Umbilical cord (tissue), 1 donor: ENCODE measurements at regions not wholly inside any gene's neighbourhood (a gene's known extent, or its start where the extent isn't known, plus 50 kb on each side); places are given as distances from the start of the nearest gene placed in this dataset.

ENCODE experiments used
- DNase-seq: peaks from one replicate; pipeline ENCODE4 v3.0.0-alpha.2; 2015; ENCODE audit warnings: low spot score

DNA sequence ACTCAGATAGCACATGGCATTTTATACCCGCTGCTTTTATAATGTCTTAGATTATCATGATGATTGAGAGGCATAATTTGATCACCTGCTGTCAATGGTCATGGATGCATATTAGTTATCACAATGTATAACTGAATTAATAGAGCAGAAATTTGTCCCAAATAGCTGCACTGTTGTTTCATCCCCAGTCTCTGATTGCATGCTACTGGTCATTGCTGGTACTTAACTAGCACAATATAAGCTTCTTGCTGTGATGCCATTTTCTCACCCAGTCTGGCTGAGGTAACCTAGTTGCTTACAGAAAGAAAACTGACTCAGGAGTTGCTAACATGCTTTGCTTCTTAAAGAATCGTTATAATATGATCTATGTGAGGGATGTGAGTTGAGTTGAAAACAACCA, 76.8 kb upstream of the PLEKHA5 start:
- DNase-seq, result no peak

DNA sequence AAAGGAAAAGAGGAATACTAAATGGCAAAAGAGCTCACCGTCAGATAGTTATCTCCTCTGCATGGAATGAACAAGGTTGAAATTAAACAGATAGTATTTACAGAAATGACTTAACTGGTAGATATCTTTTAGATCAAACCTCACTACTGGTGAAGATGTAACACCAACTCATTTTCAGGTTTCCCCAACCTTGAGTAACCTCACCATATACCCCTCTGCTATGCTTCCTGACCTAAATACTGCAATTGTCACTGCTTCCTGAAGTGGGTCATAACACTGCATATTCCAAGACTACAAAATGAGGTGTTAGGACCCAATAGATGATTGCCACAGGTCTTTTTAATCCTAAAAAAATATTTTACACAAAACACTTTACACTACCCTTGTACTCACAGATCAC, 76.3 kb upstream of the PLEKHA5 start:
- no peak for DNase-seq

DNA sequence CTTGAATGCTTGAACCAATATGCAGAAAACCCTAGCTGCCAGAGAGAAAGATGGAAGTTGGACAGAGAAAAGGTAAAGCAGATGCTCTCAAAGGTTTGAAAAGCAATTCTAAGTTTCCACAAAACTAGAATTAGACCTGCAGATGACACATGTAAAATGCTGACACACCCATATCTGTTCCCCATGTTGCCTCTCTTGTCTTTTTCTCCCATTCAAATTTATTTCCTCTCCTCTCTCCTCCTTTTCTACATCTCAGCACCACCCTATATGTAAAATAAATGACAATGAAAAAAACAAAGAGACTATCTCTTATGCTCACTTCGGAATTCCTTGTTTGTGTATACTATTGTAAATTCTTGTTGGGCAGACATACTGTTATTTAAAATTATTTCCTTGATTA, 75.5 kb upstream of the PLEKHA5 start:
- DNase-seq, result no peak

DNA sequence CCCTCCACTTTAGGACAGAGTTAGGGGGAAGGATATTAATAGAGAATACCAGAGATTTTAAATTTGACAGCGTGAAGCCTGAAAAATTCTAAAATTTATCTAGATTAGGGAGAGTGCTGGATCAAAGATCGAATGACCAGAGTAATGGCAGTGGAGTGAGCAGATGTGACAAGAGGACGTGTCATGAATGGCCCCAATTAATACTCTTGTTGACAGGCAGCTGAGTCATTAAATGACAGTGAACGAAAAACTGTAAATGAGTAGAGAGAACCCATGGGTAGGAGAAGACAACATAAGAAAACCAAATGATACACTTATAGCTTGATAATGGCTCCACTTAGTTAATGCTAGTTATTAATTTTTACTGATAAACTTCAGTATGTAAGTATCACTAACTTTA, 73.9 kb upstream of the PLEKHA5 start:
- no peak for DNase-seq

DNA sequence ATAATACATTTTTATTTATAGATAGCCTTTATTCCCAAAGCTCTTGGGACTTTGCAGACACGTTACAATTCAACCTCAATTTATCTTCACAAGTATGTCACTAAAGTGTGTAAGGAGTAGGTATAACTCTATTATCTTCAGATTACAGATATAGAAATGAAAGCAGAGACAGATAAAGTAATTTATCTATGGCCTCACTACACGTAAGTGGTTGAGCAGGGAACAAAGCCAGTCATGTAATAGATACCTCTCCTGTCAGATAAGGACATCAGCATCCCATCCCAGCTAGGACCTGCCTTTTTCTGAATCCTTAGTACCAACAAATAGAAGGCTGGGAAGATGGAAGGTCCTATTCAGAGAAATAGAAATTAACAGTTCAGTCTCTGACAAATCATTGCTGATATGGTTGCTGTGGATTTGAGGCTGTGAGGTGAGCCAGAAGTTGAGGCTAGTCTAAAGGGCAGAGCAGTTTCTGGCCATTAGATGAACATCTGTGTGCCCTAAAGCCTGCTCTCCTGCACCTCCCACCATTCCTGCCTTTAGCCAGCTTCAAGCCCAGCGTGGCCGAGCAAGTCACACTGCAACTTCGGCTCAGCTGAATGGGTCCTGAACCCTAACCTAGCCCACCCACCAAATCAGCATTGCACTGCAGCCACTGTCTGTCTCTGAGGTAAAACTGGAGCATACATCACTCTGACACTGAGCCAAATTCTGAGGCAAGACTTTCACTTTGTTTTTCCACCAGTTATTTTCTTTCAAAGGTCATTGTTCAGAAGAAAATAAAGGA, 71.1 kb upstream of the PLEKHA5 start:
- DNase-seq, result no peak

DNA sequence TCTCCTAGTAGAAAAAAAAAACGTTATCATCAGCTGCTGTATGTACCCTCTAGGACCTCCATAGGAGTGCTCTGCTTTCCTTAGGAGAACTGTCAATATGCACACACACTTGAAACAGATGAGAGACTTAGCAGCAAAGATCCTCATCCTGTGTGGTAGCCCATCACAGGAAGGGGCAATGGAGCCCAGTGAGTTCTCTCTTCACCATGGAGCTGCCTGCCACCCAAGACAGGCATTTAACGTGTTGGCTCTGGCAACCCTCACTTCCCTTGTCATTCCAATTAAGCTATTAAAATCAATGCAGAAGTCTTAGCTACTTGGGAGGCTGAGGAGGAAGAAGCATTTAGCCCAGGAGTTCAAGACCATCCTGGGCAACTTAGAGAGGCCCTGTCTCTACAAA, 64.8 kb upstream of the PLEKHA5 start:
- DNase-seq, result no peak

DNA sequence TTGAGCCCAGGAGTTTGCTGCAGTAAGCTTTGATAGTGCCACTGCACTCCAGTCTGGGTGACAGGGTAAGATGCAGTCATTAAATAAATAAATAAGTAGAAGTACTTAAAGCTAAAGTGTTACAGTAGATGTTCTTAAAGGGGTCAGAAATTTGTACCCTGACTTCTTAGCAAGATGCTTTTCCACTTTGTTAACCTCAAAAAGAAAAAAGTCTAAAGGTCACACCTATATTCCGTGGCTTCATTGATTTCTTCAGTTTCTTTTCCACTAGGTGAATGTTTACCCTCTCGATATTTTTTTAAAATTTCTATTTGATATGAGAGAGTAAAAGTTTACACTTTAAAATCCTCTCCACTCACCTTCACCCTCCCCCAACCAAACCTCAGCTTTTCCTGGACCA, 64.3 kb upstream of the PLEKHA5 start:
- DNase-seq, result no peak

DNA sequence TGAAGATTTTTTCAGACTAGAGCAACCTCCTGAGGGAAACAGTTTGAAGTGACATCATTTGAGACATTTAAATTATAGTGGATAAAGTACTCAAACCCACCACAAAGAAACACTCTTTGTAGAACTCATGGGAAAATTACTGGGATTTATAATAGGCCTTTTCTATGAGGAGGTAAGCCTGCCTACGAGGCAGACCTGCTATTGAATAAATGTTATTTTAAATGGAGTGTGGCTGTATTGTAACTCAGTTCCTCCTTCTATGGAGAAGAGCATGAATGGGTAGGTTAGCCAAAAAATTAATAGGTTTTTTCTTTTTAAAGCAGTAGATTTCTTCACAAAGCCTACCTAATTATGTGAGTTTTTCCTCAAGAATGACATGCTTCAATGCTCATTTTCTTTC, 63.7 kb upstream of the PLEKHA5 start:
- no peak for DNase-seq

DNA sequence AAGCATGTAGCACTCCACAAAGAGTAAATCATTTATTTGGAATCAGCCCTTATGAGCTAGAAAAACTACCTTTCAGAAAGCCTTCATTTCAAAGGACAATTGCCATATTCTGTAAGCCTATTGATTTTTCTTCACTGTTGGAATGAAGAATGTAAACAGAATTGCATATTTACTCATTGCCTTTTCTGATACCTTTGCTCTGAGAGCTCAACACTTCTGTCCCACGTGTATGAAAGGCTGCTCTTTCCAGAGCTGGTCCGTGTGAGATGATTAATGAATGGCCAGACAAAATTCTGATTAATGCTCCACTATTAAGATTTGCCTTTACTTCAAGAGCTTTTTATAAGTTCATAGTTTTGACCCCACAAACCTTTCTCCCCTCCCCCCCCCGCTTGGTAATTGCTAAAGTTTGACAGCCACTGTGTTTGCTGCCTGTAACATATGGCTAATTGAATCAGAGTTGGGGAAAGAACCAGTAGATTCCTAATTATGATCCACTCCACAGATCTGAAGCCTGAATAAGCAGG, 63.0 kb upstream of the PLEKHA5 start:
- DNase-seq, result no peak

DNA sequence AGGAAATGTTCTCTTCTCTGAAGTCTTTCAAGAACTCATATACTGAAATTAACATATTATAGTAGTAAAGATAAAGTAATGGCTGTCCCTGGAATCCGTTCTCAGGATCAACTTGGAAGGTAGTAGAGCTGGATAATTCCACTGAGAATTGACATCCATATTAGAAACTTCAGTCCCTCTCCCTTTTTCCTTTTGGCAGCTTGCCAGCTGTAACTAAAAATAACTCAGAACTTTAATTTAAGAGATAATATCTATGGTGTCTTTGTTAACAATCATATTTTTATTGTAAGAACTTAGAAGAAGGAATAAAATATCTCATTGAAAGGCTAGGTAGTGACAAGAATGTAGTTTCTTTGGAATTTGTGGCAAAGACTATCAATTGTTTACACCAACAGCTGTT, 61.4 kb upstream of the PLEKHA5 start:
- DNase-seq, result no peak

DNA sequence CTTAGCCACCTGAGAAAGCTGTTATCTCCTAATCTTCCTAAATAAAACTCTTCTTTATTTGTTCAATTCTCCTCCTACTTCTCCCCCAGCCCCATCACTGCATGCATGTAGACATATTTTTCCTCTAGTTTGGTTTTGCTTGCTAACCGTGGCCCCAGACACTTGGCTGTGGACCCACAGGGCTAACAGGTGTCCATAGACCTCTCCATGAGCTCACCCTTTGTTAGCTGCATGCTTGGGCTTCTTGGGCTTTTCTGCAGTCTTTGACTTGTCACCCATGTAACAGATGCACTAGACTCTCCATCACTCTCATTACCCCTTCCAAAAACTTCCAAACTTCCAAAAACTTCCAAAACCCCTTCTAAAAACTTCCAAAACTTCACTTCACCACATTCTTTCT, 59.2 kb upstream of the PLEKHA5 start:
- DNase-seq, result no peak

DNA sequence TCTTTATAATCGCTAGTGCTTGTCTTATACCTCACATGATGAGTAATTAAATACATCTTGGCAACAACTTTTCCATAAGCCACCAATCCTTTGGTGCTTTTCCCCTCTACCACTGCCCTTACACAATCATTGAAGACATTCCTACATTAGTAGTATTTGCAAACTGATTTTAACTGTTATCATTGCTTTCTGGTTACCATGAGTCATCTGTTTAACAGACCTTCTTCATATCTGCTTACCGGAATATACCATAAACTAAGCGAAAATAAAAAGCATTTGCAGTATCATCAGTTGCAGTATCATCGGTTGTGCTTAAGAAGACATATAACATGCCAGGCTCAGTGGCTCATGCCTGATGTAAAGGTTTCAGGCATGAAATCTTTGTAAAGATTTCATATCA, 54.8 kb upstream of the PLEKHA5 start:
- peak; percentile 62 for DNase-seq

DNA sequence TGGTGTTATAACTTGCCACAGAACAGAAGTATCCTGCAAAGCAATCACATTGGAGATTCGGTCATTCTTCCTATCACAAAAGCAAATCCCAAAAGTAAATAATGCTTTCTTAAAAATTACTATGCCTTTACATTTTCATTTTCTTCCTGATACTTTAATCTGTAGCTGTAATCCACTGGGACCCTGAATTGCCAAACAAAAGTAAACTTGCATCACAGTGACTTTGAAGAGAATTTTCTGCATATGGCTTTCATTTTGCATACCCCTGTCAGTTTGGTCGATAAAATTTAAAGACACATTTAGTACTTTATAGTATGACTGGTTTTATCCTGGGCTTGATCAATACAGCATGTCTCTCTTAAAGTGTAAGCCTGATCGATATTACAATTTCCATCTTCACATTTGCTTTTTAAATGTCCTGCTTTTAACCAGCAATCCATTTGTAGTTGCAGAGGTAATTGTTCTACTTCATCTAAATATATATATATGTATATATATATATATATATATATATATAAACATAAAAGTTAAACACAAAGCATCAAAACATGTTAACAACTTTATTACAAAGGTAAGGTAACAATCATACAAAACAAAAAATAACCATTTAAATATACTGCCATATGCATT, 53.7 kb upstream of the PLEKHA5 start:
- no peak for DNase-seq
